ENCODE measurements at regions not wholly inside any gene's neighbourhood (a gene's known extent, or its start where the extent isn't known, plus 50 kb on each side); places are given as distances from the start of the nearest gene placed in this dataset.

- DNase-seq (ENCODE audit: low read depth in 3 of 3): no peak
These were observed 66.3 kb upstream of the TRIM2 start for GRCh38 chr4:153137677-153138630.

- DNase-seq (ENCODE audit: low read depth in 3 of 3): no peak
These were observed 65.5 kb upstream of the TRIM2 start for GRCh38 chr4:153138736-153139135.

DNA sequence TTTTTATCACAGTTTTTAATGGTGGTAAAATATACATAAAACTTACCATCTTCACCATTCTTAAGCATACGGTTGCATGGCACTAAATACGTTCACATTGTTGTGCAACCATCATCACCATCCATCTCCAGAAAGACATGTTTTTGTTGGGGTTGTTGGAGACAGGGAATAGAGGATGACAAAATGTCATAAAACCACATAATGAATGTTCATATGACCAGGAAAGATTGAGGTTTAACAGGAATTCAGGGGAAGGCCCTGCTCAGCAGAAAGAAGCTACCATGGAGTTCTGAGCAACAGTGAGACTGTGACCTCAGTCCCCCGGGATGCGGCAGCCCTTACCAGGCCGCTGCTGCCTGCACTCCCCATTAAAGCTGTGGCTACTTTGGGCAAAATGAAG lies 63.9 kb upstream of the TRIM2 start:
- no peak for DNase-seq (ENCODE audit: low read depth in 3 of 3)

- DNase-seq (ENCODE audit: low read depth in 3 of 3): no peak
These were observed 63.0 kb upstream of the TRIM2 start for GRCh38 chr4:153141238-153141637.

DNA sequence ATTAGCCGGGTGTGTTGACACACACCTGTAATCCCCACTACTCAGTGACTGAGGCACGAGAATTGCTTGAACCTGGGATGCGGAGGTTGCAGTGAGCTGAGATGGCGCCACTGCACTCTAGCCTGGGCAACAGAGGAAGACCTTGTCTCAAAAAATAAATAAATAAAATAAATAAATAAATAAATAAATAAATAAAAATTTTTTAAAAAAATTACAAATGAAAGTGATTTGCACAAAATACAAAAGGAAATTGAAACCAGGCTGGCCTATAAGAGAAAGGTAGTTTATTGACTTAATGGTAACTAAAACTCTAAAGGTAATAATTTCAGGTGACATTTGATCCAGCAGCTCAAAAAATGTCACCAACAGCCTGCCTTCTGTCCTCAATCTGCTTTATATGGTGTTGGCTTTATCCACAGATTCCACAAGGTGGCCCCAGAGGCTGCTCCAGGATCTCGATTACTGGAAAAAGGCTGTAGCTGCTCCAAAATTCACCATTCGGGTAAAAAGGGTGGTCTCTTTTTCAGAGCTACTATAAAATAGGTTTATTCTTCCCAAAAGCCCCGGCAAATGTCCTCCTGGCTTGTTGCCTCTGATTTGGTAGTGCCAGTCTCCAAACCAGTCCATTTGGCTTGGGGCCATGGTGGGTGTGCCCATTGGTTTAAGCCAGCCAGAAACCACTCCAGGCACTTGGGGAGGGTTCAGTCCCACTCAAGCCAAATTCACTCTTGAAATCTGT lies 61.4 kb upstream of the TRIM2 start:
- peak in 2 of 3 experiments; percentile 27 to 46 for DNase-seq (ENCODE audit: low read depth in 3 of 3)

DNA sequence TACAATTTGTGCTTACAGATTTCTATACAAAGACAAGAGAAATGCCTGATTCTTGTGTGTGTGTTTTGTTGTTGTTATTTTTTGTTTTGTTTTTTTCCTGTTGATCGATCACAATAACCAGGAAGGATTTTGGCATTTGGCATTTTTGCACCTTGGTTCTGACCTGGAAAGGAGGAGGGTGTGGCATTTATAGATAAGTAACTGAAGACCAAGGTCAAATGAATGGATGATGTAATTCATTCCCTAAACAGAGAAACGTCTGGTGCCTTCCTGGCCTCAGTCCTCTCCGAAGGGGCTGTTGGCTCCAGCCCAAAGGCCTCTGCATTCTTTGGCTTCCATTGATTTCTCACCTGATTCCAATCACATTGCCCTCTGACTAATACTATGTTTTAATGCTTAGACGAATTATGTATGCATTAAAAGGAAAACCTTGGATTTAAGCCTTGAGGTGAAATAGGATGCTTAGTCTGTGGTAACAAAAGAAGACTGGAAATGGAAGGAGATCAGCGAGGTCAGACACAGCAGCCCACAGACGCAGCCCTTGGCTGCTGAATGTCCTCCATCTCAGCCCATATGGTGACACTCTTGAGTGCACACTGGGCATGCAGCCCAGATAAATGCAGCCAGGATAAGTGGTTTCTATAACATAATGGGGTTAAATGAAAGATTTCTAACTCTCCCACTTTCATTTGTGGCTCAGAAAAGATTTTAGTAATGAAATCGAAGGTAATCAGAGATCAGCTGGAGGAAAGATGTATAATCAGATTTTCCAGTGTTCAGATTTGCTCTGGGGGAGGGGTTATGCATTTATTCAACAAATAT lies 60.5 kb upstream of the TRIM2 start:
- DNase-seq (ENCODE audit: low read depth in 3 of 3): no peak

DNA sequence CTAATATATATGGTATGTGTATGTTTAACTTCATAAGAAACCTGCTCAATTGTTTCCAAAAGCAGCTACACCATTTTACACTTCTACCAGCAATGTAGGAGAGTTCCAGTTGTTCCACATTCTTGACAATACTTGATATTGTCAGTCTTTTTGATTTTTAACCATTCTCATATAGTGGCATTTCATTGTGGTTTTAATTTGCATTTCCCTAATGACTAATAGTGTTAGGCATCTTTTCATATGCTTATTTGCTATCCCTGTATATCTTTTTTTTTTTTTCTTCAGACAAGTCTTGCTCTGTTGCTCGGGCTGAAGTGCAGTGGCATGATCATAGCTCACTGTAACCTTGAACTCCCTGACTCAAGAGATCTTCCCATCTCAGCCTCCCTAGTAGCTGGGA lies 58.2 kb upstream of the TRIM2 start:
- DNase-seq (ENCODE audit: low read depth in 3 of 3): no peak

DNA sequence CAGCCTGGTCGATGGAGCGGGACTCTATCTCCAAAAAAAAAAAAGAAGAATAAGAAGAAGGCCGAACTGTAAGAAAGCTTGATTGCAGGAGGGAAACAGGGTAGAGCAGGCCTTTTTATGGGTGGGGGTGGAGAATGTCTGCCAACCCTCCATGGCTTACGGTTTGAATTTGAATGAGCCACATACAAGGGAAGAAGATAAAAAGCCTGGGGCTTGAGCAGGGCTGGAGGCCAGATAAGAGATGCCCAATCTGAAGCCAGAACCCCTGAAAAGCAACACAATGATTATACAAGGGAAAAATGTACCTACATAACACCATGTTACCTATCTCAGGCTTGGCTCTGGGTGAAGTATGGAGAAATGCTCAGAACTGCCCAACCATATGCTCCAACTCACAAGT lies 57.3 kb upstream of the TRIM2 start:
- DNase-seq (ENCODE audit: low read depth in 3 of 3): no peak

- no peak for DNase-seq (ENCODE audit: low read depth in 3 of 3)
These were observed 55.5 kb upstream of the TRIM2 start for GRCh38 chr4:153148791-153149190.

DNA sequence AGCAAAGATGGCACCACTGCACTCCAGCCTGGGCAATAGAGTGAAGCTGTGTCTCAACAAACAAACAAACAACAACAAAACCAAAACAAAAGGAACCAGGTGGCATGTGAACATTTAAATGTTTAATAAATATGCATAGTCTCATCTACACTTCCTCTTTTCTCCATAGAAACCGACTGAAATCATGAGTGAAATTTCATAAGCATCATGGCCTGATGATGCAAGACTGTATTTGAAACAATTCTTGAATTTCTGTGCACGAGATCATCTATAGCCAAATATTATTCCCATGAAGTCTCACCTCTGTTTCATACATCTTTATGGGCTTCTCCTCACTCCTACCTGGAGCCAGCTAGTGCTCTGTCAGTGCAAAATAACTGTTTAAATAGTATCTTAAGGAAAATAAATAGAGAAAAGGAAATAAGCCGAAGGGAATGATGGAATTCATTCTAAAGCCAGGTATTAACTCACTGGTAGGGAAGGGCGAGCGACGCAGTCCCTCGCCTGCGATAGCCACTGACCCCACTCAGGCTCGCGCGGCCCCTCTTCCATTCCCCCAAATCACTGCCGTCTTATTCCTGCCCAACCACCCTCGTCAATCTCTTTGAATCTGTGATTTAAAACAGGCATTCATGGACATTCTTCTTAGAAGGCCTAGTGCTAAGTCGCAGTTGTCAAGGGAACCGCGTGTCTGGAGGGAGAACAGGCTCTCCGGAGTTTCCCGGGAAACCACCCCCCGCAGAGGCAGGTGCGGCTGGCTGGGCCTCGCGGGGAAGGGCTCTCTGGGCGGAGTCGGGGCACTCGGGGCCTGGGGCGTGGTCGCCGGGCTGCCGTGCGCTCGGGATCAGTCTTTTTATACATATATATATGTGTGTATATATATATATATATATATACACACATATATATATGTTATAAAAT lies 52.4 kb upstream of the TRIM2 start:
- DNase-seq (ENCODE audit: low read depth in 3 of 3): peak in 1 of 3 experiments; percentile 51

DNA sequence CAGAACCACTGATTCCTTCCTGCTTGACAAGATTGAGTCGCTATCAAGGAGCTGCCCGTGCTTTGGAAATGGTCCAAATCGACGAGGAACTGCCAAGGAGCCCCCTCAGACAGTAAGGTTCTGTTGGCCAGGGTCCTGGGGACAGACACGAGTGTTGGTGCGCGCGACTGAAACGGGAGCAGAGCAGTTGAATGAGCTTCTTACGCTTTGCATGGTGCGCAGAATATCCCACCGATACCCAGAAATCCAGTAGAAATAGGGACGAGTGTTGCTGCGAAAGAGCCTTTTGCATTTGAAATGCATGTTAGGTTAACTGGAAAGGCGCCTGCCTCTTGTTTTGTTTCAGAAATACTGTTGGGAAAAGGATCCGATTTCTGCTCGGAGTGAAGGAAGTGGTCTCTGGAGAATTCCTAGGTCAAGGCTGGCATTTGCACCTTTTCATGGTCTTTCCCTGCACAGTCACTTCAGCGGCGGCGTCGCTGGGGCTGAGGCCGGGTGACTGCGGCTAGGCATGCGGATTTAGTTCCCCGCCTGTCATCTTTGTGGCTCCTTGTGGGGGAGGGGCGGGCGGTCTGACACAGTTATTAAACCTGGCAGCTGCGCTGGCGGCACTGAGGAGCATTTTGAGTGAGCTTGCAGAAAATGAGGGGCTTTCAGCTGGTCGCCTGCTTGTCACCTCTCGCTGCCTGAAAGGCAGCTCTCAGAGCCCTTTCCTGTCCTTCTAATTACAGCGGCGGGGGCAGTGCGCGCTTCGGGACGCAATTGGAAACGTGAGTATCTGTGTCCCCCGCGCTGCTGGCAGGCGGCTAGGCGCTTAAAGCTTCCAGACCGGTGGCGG lies 51.5 kb upstream of the TRIM2 start:
- DNase-seq (ENCODE audit: low read depth in 3 of 3): peak; percentile 41 to 77 (median 45)

DNA sequence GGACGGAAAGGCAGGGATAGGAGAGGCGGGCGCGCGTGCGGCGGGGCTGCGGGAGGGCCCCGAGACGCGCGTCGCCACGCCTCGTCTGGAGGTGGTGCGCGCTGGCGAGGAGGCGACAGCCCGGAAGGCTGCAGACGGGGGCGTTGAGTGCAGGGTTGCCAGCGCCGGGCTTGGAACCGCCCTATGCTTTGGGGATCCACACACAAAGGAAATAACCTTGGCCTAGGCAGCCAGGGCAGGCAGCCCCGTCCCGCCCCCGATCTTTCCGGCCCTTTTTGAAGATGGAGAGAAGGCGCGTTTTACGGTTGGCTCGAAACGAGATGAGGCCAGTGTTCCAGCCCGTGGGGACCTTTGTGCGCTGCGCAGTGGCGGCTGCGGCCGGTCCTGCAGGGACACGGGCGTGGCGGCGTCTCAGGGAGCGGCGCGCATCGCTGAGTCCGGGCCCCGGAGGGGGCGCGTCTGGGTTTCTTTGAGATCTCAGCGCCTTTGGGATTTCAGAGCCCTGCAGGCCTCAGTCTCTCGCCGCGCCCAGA lies 50.8 kb upstream of the TRIM2 start:
- peak; percentile 22 to 78 (median 36) for DNase-seq (ENCODE audit: low read depth in 3 of 3)

- no peak for DNase-seq (ENCODE audit: low read depth in 3 of 3)
These were observed 50.0 kb upstream of the TRIM2 start for GRCh38 chr4:153154007-153154975.

Data from stimulated activated CD4-positive, alpha-beta T cell treated with anti-CD3 and anti-CD28 coated beads, TNF-alpha, amount 100 ng/mL, for 24 hours (primary cell).